Uterus (tissue), 3 donors: ENCODE measurements at regions not wholly inside any gene's neighbourhood (a gene's known extent, or its start where the extent isn't known, plus 50 kb on each side); places are given as distances from the start of the nearest gene placed in this dataset. TPM values are rescaled to one million over a fixed set of nuclear protein-coding genes. Genes with fewer than 3 reads are reported as not detected.

ENCODE experiments used
- DNase-seq, 2 donors: peaks; one replicate each; pipeline ENCODE4 v3.0.0-alpha.2; 2019 to 2020
- H3K27ac ChIP-seq, 2 donors: fragments of 200-600 bp; sonication (generic); 1 replicate in 1 of 2; 2 replicates in 1 of 2; pipeline ENCODE4 v1.5.1; 2016 to 2018
- H3K27me3 ChIP-seq, 2 donors: fragments of 200-600 bp; sonication (generic); one replicate each; pipeline ENCODE4 v1.5.1; 2018 to 2019; ENCODE audit warnings: control low read depth in 1 of 2
- H3K36me3 ChIP-seq, 2 donors: fragments of 200-600 bp; sonication (generic); one replicate each; pipeline ENCODE4 v1.5.1; 2019; ENCODE audit warnings: control low read depth in 1 of 2
- H3K4me1 ChIP-seq, 2 donors: fragments of 200-600 bp; sonication (generic); one replicate each; pipeline ENCODE4 v1.5.1; 2018 to 2019; ENCODE audit warnings: control low read depth in 1 of 2
- H3K4me3 ChIP-seq, 2 donors: fragments of 200-600 bp; sonication (generic); 1 replicate in 1 of 2; 2 replicates in 1 of 2; pipeline ENCODE4 v1.5.1; 2018 to 2019; ENCODE audit warnings: mild to moderate bottlenecking in 1 of 2
- H3K9me3 ChIP-seq, 2 donors: fragments of 200-600 bp; sonication (generic); one replicate each; pipeline ENCODE4 v1.5.1; 2019; ENCODE audit warnings: control low read depth in 1 of 2
- POLR2A ChIP-seq, 2 donors: fragments of 450-650 bp; IDR thresholded peaks; one replicate each; pipeline ENCODE4 v1.6.1; 2016; ENCODE audit warnings: antibody characterized with exemption in 2 of 2, mild to moderate bottlenecking in 1 of 2, moderate library complexity in 1 of 2
- intact Hi-C: fragments of 100-400 bp; cut with DNase I; formaldehyde crosslinking; loops from one replicate; pipeline ENCODE4 v1.15.1; 2023; ENCODE audit warnings: low total_unique reads
- small RNA-seq: library from RNA; depleted of rRNA; stranded (forward); fragments of <200 nt; gene quantifications from one replicate; pipeline ENCODE3, GENCODE V24; 2016
- TF ChIP-seq, protein P1 (sequence below), 4 experiments: fragments of 200-600 bp in 2 of 4; fragments of 450-650 bp in 2 of 4; sonication (generic) in 2 of 4; IDR thresholded peaks; one replicate each; pipeline ENCODE4 v1.5.1; 2016 to 2019; ENCODE audit warnings: antibody characterized with exemption in 4 of 4, mild to moderate bottlenecking in 2 of 4, moderate library complexity in 1 of 4
- donor health status: DM: yes; HTN: yes; CAD: no.

DNA sequence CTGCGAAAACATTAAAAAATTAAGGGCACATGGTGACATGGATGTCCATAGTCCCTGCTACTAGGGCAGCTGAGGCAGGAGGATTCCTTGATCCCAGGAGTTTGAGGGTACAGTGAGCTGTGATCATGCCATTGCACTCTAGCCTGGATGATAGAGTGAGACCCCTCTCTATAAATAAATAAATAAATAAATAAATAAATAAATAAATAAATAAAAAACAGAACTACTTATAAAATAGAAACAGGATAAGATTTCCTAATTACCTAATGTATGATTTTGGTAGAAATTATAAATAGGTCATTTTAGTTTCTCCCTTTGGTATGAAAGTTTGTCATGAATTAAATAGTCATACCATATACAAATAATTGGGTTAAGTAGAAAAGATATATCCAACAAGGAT is 916.2 kb downstream of the GRIK2 start:
- no peak for DNase-seq
- intact Hi-C loops, result no loop called here
- no peaks in the 10 kb centered on the region for H3K27me3 ChIP-seq
- no peaks in the 10 kb centered on the region for H3K4me1 ChIP-seq
- H3K36me3 ChIP-seq, result no peaks in the 10 kb centered on the region
- TF ChIP-seq POLR2A (IDR thresholded peaks at IDR 0.05), result no peak
- no peaks in the 10 kb centered on the region for H3K9me3 ChIP-seq
- H3K27ac ChIP-seq, result no peak overlapping the region
- H3K4me3 ChIP-seq, result no peak overlapping the region

DNA sequence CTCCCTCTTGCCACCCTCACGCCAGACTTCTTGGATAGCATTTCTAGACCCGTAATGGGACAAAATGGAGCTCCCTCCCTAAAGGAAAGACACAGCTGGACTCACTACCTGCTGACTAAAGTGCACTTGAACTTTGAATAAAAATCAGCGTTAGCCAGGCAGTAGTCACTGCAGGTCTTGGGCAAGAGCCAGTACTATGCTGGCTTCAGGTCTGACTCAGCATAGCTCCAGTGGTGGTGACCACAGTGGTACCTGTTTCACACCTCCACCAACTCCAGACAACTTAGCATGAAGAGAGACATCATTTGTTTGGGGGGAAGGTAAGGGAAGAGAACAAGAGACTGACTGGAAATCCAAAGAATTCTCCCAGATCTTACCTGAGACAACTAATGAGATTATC is 906.8 kb downstream of the GRIK2 start:
- intact Hi-C loops, result no loop called here
- no peak overlapping the region for H3K4me3 ChIP-seq
- TF ChIP-seq, protein P1, sequence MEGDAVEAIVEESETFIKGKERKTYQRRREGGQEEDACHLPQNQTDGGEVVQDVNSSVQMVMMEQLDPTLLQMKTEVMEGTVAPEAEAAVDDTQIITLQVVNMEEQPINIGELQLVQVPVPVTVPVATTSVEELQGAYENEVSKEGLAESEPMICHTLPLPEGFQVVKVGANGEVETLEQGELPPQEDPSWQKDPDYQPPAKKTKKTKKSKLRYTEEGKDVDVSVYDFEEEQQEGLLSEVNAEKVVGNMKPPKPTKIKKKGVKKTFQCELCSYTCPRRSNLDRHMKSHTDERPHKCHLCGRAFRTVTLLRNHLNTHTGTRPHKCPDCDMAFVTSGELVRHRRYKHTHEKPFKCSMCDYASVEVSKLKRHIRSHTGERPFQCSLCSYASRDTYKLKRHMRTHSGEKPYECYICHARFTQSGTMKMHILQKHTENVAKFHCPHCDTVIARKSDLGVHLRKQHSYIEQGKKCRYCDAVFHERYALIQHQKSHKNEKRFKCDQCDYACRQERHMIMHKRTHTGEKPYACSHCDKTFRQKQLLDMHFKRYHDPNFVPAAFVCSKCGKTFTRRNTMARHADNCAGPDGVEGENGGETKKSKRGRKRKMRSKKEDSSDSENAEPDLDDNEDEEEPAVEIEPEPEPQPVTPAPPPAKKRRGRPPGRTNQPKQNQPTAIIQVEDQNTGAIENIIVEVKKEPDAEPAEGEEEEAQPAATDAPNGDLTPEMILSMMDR (IDR thresholded peaks at IDR 0.05), result no peak
- no peak for TF ChIP-seq POLR2A (IDR thresholded peaks at IDR 0.05)
- DNase-seq, result no peak
- no peaks in the 10 kb centered on the region for H3K27me3 ChIP-seq
- H3K36me3 ChIP-seq, result no peaks in the 10 kb centered on the region
- no peaks in the 10 kb centered on the region for H3K9me3 ChIP-seq
- H3K27ac ChIP-seq, result no peak overlapping the region
- H3K4me1 ChIP-seq, result no peaks in the 10 kb centered on the region

DNA sequence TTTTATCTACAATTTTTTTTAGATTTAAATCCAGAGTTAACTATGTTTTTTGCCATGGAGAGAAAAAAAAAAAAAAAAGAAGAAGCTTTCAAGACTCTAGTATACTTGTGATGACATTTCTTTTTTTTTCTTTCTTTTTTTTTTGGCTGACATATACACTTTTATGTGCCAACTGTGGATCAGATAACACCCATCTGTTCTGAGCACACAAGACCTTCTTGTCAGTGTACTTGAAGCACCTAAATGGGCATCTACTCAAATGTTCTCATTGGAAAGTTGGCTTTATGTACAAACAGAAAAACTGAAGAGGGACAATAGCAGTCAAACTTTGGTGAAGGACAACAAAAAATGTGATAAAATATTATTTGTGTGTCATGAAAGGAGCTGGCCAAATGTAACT is 904.5 kb downstream of the GRIK2 start:
- intact Hi-C loops, result no loop called here
- no peaks in the 10 kb centered on the region for H3K4me1 ChIP-seq
- H3K27me3 ChIP-seq, result no peaks in the 10 kb centered on the region
- no peaks in the 10 kb centered on the region for H3K9me3 ChIP-seq
- no peak overlapping the region for H3K4me3 ChIP-seq
- TF ChIP-seq, protein P1 (IDR thresholded peaks at IDR 0.05), result no peak
- H3K36me3 ChIP-seq, result no peaks in the 10 kb centered on the region
- H3K27ac ChIP-seq, result no peak overlapping the region
- DNase-seq, result no peak

Small RNA genes in the stretch of these regions (small RNA-seq; reads per million reads assigned to genes)
- not detected for gene RF00438
